Lung (tissue), 11 donors: ENCODE measurements at regions not wholly inside any gene's neighbourhood (a gene's known extent, or its start where the extent isn't known, plus 50 kb on each side); places are given as distances from the start of the nearest gene placed in this dataset.

ENCODE experiments used
- ATAC-seq: fragments of 200-7000 bp; cut with Tn5 transposase; one replicate; pipeline ENCODE4 v1.9.1; 2020; ENCODE audit warnings: moderate number of reproducible peaks; ENCODE audit not compliant: insufficient read depth, low FRiP score
- DNase-seq, 3 donors: peaks; one replicate each; pipeline ENCODE4 v3.0.0-alpha.2; 2013 to 2017
- H3K27ac ChIP-seq, 2 donors: one replicate each; pipeline ENCODE4 v1.5.1; 2013; ENCODE audit warnings: mild to moderate bottlenecking in 2 of 2, moderate library complexity in 2 of 2, control low read depth in 1 of 2, inconsistent platforms in 1 of 2, low read depth in 1 of 2, low read length in 1 of 2
- H3K27me3 ChIP-seq, 3 donors: one replicate each; pipeline ENCODE4 v1.5.1; 2013; ENCODE audit warnings: low read length in 2 of 3; ENCODE audit not compliant: control insufficient read depth in 3 of 3, insufficient read depth in 3 of 3
- H3K36me3 ChIP-seq, 4 donors: one replicate each; pipeline ENCODE4 v1.5.1; 2013; ENCODE audit warnings: low read length in 4 of 4, mild to moderate bottlenecking in 1 of 4, moderate library complexity in 1 of 4; ENCODE audit not compliant: control insufficient read depth in 4 of 4, insufficient read depth in 4 of 4
- H3K4me1 ChIP-seq, 5 donors: one replicate each; pipeline ENCODE4 v1.5.1; 2013; ENCODE audit warnings: low read length in 5 of 5, mild to moderate bottlenecking in 2 of 5, moderate library complexity in 1 of 5; ENCODE audit not compliant: control insufficient read depth in 5 of 5, insufficient read depth in 5 of 5
- H3K4me3 ChIP-seq: one replicate; pipeline ENCODE4 v1.5.1; 2013; ENCODE audit warnings: mild to moderate bottlenecking, control low read depth, moderate library complexity
- H3K9ac ChIP-seq, 2 donors: one replicate each; pipeline ENCODE4 v1.5.1; 2013; ENCODE audit warnings: low read length in 2 of 2, control low read depth in 1 of 2; ENCODE audit not compliant: insufficient read depth in 1 of 2
- H3K9me3 ChIP-seq, 4 donors: one replicate each; pipeline ENCODE4 v1.5.1; 2013; ENCODE audit warnings: low read length in 3 of 4, mild to moderate bottlenecking in 1 of 4, moderate library complexity in 1 of 4; ENCODE audit not compliant: control insufficient read depth in 4 of 4, insufficient read depth in 3 of 4
- CTCF ChIP-seq: IDR thresholded peaks from 2 replicates; pipeline ENCODE4 v1.5.1; 2012; ENCODE audit warnings: mild to moderate bottlenecking; ENCODE audit errors: control extremely low read depth, extremely low read depth
- WGBS, 2 donors: extraction: QIAGEN DNeasy Blood & Tissue Kit; methylation state at CpG; one replicate each; pipeline ENCODE4 v1.1.7; 2013; 5-methylcytosine and 5-hydroxymethylcytosine counted together
- donor health status: control.
- donor health status: control.
- donor health status: Bipolar disorder and iron deficiency.
- donor health status: healthy.
- donor health status: DM: yes; HTN: yes; CAD: no.

DNA sequence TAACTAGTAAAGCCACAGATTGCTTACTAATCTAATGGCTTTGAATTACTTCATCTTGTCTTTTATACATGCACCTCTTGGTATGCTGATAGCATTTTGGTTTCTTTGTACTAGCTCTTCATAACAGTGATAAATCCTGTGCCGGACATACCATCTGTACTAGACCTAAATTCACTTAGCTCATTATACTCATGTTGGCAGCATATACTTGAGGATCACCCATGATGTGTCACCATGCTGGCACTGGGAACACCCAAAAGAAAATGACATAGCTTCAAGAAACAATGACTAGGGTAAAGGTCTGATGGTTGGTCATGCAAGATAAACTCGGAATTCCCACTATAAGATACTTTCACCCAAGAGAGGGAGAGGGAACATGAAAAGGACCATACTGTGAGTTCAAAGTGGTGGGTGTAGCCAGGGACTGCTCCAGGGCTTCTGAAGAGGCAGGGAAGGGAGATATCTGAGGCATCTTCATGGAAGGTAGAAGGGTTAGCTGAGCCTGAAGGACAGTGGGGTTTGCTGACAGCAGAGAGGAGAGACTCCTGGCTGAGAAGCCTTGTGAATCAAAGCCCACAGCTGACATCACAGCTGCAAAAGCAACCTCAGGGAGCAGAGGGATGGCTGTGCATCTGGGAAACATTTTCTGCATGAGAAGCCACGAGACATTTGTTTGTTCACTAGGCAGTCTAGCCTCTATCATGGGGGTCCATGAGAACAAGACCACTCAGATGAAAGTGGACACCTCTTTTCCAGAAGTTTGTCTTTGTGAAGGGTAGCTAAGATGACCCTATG lies 314.2 kb downstream of the RAB28 start:
- Histone ChIP-seq H3K27me3 (no peaks in the 10 kb centered on the region), H3K36me3 (no peaks in the 10 kb centered on the region), H3K9ac (no peak overlapping the region), H3K4me3 (no peak overlapping the region), H3K27ac (no peak overlapping the region), H3K9me3 (no peaks in the 10 kb centered on the region), H3K4me1 (no peaks in the 10 kb centered on the region)
- no peak for DNase-seq
- no peak for TF ChIP-seq CTCF
- no peak for ATAC-seq
- WGBS, 2 donors, result 84% methylated on average over 3 of the region's 3 CpGs

DNA sequence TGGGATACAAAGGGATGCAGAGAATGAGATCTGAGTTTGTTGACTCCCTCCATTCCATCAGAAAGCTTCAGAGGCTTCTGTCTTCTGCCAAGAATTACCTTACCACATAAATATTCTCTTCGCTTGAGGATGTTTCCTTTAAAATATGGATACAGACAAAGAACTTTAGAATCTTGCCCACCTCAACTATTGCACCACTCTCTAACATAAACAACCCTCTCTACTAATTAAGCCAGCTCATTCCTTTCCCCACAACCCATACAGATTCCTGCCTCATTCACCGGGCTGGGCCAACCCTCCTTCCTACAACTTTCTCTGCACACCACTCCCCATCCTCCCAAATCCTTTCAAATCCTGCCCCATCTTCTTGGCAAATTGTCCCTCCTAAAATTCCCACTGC lies 315.8 kb downstream of the RAB28 start:
- no peak for TF ChIP-seq CTCF
- Histone ChIP-seq H3K9me3 (no peaks in the 10 kb centered on the region), H3K4me3 (no peak overlapping the region), H3K36me3 (no peaks in the 10 kb centered on the region), H3K9ac (no peak overlapping the region), H3K27me3 (no peaks in the 10 kb centered on the region), H3K4me1 (no peaks in the 10 kb centered on the region), H3K27ac (no peak overlapping the region)
- WGBS, 2 donors, result 83 to 84% methylated on average over 2 of the region's 2 CpGs
- no peak for DNase-seq
- ATAC-seq, result no peak

GRCh38 chr4:13166214-13166613 lies 317.9 kb downstream of the RAB28 start:
- Histone ChIP-seq H3K4me1 (no peaks in the 10 kb centered on the region), H3K9ac (no peak overlapping the region), H3K4me3 (no peak overlapping the region), H3K27ac (no peak overlapping the region), H3K36me3 (no peaks in the 10 kb centered on the region), H3K9me3 (no peaks in the 10 kb centered on the region), H3K27me3 (no peaks in the 10 kb centered on the region)
- TF ChIP-seq CTCF, result no peak
- WGBS, 2 donors, result 86 to 92% methylated on average over 2 of the region's 2 CpGs
- DNase-seq (no peak), ATAC-seq (no peak)
